Upper lobe of left lung (tissue), 6 donors: ENCODE measurements at regions not wholly inside any gene's neighbourhood (a gene's known extent, or its start where the extent isn't known, plus 50 kb on each side); places are given as distances from the start of the nearest gene placed in this dataset.

Experiments
- ATAC-seq, 2 donors: fragments of 200-7000 bp; cut with Tn5 transposase; one replicate each; pipeline ENCODE4 v1.9.1; 2022; ENCODE audit warnings: mild to moderate bottlenecking in 2 of 2, moderate library complexity in 2 of 2; ENCODE audit not compliant: low FRiP score in 2 of 2
- DNase-seq, 2 donors: peaks; one replicate each; pipeline ENCODE4 v3.0.0-alpha.2; 2019 to 2020
- H3K27ac ChIP-seq, 4 donors: fragments of 200-600 bp; sonication (generic); one replicate each; pipeline ENCODE4 v1.5.1; 2016 to 2019
- H3K27me3 ChIP-seq, 4 donors: fragments of 200-600 bp; sonication (generic); one replicate each; pipeline ENCODE4 v1.5.1; 2017 to 2019
- H3K36me3 ChIP-seq, 4 donors: fragments of 200-600 bp; sonication (generic); one replicate each; pipeline ENCODE4 v1.5.1; 2016 to 2019
- H3K4me1 ChIP-seq, 4 donors: fragments of 200-600 bp; sonication (generic); one replicate each; pipeline ENCODE4 v1.5.1; 2018 to 2019
- H3K4me3 ChIP-seq, 4 donors: fragments of 200-600 bp; sonication (generic); one replicate each; pipeline ENCODE4 v1.5.1; 2017 to 2019; ENCODE audit warnings: mild to moderate bottlenecking in 2 of 4, moderate library complexity in 1 of 4
- H3K9me3 ChIP-seq, 4 donors: fragments of 200-600 bp; sonication (generic); one replicate each; pipeline ENCODE4 v1.5.1; 2018 to 2019
- CTCF ChIP-seq, 6 experiments: fragments of 450-650 bp in 4 of 6; fragments of 200-600 bp in 2 of 6; sonication (generic) in 2 of 6; IDR thresholded peaks; one replicate each; pipeline ENCODE4 v1.5.1; 2016 to 2019; ENCODE audit warnings: antibody characterized with exemption in 6 of 6
- EP300 ChIP-seq, 4 donors: sonication (generic); formaldehyde crosslinking; IDR thresholded peaks; one replicate each; pipeline ENCODE4 v1.5.1; 2017; ENCODE audit warnings: antibody characterized with exemption in 4 of 4, control low read depth in 2 of 4
- POLR2A ChIP-seq, 4 donors: fragments of 450-650 bp; IDR thresholded peaks; one replicate each; pipeline ENCODE4 v1.5.1; 2016 to 2017; ENCODE audit warnings: antibody characterized with exemption in 4 of 4, mild to moderate bottlenecking in 2 of 4
- POLR2AphosphoS5 ChIP-seq, 2 donors: sonication (generic); formaldehyde crosslinking; IDR thresholded peaks; one replicate each; pipeline ENCODE4 v1.5.1; 2017; ENCODE audit warnings: antibody characterized with exemption in 2 of 2
- WGBS, 2 donors: methylation state at CpG; one replicate each; pipeline ENCODE4 v1.1.5; 2017 to 2018; 5-methylcytosine and 5-hydroxymethylcytosine counted together
- donor health status: DM: no; HTN: no; CAD: no; lungs with moderate emphysema.
- donor health status: DM: no; HTN: yes; CAD: no; lungs with severe emphysema.

DNA sequence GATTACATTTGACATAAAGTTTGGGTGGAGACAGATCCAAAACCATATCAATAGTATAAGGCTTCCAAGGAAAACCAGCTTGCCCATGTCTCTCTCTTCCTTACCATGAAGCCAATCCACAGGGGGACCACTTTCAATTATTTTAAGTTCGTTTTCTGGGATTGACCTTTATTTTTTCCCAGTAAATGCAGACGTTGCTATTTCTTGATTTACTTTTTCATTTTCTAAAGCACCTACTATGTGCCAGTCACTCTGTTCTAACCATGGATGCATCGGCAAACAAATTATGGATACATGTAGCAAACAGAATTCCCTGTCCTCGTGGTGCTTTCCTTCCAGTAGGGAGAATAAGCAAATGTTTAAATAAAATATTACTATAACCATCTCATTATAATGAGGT lies 65.8 kb upstream of the KCNA1 start:
- no peak overlapping the region for H3K27ac ChIP-seq
- WGBS, 2 donors: 82 to 84% methylated on average over 4 of the region's 4 CpGs
- no peak overlapping the region for H3K4me3 ChIP-seq
- no peaks in the 10 kb centered on the region for H3K9me3 ChIP-seq
- DNase-seq: no peak
- H3K36me3 ChIP-seq: no peaks in the 10 kb centered on the region
- H3K4me1 ChIP-seq: no peaks in the 10 kb centered on the region
- no peaks in the 10 kb centered on the region for H3K27me3 ChIP-seq
- TF ChIP-seq POLR2A (IDR thresholded peaks at IDR 0.05) (no peak), EP300 (IDR thresholded peaks at IDR 0.05) (no peak), CTCF (IDR thresholded peaks at IDR 0.05) (no peak), POLR2AphosphoS5 (IDR thresholded peaks at IDR 0.05) (no peak)
- no peak for ATAC-seq

DNA sequence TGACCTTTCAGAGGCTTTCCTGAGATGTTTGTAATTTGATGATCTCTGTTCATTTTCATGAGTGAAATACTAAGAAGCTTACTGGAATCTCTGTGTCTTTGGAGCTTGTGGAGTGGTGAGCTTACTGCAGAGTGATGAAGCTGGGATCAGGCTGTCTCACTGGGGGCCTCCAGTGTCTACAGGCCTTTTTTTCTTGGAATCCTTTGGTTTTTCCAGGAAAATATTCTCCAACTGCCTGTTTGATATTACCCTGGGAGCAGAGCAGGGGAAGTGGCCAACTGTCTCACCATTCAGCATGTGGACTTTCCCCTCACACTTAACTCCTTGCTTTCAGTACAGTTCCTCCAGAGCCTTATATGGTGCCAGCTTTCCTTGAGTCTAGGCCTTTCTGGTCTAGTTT lies 62.0 kb upstream of the KCNA1 start:
- Histone ChIP-seq H3K9me3 (no peaks in the 10 kb centered on the region), H3K27ac (no peak overlapping the region), H3K4me3 (no peak overlapping the region), H3K4me1 (no peaks in the 10 kb centered on the region), H3K27me3 (no peaks in the 10 kb centered on the region), H3K36me3 (no peaks in the 10 kb centered on the region)
- no peak for ATAC-seq
- TF ChIP-seq POLR2AphosphoS5 (IDR thresholded peaks at IDR 0.05): no peak
- no peak for TF ChIP-seq EP300 (IDR thresholded peaks at IDR 0.05)
- no peak for TF ChIP-seq CTCF (IDR thresholded peaks at IDR 0.05)
- TF ChIP-seq POLR2A (IDR thresholded peaks at IDR 0.05): no peak
- no peak for DNase-seq

DNA sequence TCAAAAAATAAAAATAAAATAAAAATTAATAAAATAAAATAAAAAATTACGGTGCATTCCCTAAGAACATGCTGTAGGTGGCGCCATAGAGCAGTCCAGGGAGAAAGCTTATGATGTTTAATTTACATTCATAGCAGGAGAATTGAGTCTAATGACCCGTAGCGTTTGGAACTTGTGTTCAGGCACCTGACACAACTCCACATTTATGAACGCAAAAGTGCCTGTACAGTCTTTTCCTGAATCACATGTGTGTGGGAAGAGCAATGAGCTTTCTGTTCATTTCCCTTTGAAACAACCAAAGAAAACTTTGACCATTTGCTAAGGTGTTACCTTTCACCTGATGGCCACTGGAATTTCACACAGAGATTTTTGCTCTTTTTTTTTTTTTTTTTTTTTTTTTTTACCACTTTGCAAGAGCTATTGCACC lies 60.6 kb upstream of the KCNA1 start:
- Histone ChIP-seq H3K36me3 (no peaks in the 10 kb centered on the region), H3K4me3 (no peak overlapping the region), H3K4me1 (no peaks in the 10 kb centered on the region), H3K9me3 (no peaks in the 10 kb centered on the region), H3K27me3 (no peaks in the 10 kb centered on the region), H3K27ac (no peak overlapping the region)
- DNase-seq (no peak), ATAC-seq (no peak)
- WGBS, 2 donors: 2 to 6% methylated on average over 5 of the region's 5 CpGs
- TF ChIP-seq POLR2AphosphoS5 (IDR thresholded peaks at IDR 0.05) (no peak), CTCF (IDR thresholded peaks at IDR 0.05) (peak in 5 of 6 experiments; percentile 23 to 60 (median 35))

DNA sequence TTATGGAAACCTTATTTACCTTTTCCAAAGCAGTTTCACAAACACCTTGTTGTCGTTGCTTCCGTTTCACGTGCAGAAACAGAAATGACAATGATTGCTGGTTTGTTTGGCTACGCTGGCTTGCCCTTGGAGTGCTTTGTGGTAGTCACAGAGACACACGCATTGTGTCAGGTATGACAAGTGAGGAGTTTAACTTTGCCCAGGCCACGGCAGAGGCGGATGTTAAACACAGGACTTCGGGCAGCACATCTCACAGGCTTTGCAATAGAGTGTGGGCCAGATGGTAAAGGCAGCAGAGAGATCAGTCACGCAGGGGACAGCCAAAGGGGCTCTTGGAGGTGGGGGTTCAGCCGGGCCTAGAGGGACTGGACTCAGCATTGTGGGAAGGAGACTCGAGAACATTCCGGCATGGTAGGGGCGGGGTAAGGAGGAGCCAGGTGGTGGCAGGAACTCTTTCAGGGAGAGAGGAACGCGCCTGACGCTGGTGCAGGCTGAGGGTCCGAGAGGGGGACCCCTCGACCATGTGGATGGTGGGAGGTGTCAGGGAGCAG lies 59.8 kb upstream of the KCNA1 start:
- TF ChIP-seq CTCF (IDR thresholded peaks at IDR 0.05) (no peak), EP300 (IDR thresholded peaks at IDR 0.05) (no peak), POLR2AphosphoS5 (IDR thresholded peaks at IDR 0.05) (no peak), POLR2A (IDR thresholded peaks at IDR 0.05) (no peak)
- H3K4me1 ChIP-seq: no peaks in the 10 kb centered on the region
- no peak overlapping the region for H3K4me3 ChIP-seq
- no peaks in the 10 kb centered on the region for H3K36me3 ChIP-seq
- DNase-seq (no peak), ATAC-seq (peak in 1 of 2 donors; percentile 15)
- H3K27me3 ChIP-seq: no peaks in the 10 kb centered on the region
- no peaks in the 10 kb centered on the region for H3K9me3 ChIP-seq
- 77 to 81% methylated on average over 18 of the region's 18 CpGs for WGBS, 2 donors
- H3K27ac ChIP-seq: no peak overlapping the region

- Histone ChIP-seq H3K4me3 (no peak overlapping the region), H3K4me1 (peaks cover 0 to 3% (median 0%) of the 10 kb centered on the region in 4 donors), H3K27me3 (peaks cover 0 to 3% (median 0%) of the 10 kb centered on the region in 4 donors), H3K9me3 (no peaks in the 10 kb centered on the region), H3K27ac (no peak overlapping the region), H3K36me3 (no peaks in the 10 kb centered on the region)
- 94% methylated on average over 9 of the region's 9 CpGs for WGBS, 2 donors
- ATAC-seq (no peak), DNase-seq (no peak)
- no peak for TF ChIP-seq POLR2A (IDR thresholded peaks at IDR 0.05)
- no peak for TF ChIP-seq CTCF (IDR thresholded peaks at IDR 0.05)
- no peak for TF ChIP-seq EP300 (IDR thresholded peaks at IDR 0.05)
- no peak for TF ChIP-seq POLR2AphosphoS5 (IDR thresholded peaks at IDR 0.05)
These were observed 58.8 kb upstream of the KCNA1 start for GRCh38 chr12:4850857-4851380.
